Osteocyte (in vitro differentiated cells): ENCODE measurements at regions not wholly inside any gene's neighbourhood (a gene's known extent, or its start where the extent isn't known, plus 50 kb on each side); places are given as distances from the start of the nearest gene placed in this dataset.
A peak's percentile ranks its signal among the peaks of the same experiment; 100 is the strongest.
"Not testable (repeated sequence)": the region's sequence is repeated elsewhere in the genome, so short reads cannot be mapped to it uniquely, and the experiment has no call there.

Experiments used
- DNase-seq: peaks from one replicate; pipeline ENCODE4 v3.0.0; 2021; ENCODE audit warnings: mixed read lengths; ENCODE audit not compliant: unreplicated experiment; ENCODE audit errors: extremely low spot score
- H3K27ac Mint-ChIP-seq: one replicate; pipeline ENCODE4 v1.8.0; 2021; ENCODE audit warnings: mild to moderate bottlenecking, mixed read lengths; ENCODE audit not compliant: unreplicated experiment
- H3K27me3 Mint-ChIP-seq: one replicate; pipeline ENCODE4 v1.8.0; 2021; ENCODE audit warnings: mixed read lengths; ENCODE audit not compliant: unreplicated experiment
- H3K36me3 Mint-ChIP-seq: one replicate; pipeline ENCODE4 v1.8.0; 2021; ENCODE audit warnings: mixed read lengths; ENCODE audit not compliant: unreplicated experiment
- H3K4me1 Mint-ChIP-seq: one replicate; pipeline ENCODE4 v1.8.0; 2021; ENCODE audit warnings: mixed read lengths; ENCODE audit not compliant: unreplicated experiment
- H3K4me3 Mint-ChIP-seq: one replicate; pipeline ENCODE4 v1.8.0; 2021; ENCODE audit warnings: mild to moderate bottlenecking, moderate library complexity, mixed read lengths; ENCODE audit not compliant: unreplicated experiment
- H3K9me3 Mint-ChIP-seq: one replicate; pipeline ENCODE4 v1.8.0; 2021; ENCODE audit warnings: mixed read lengths; ENCODE audit not compliant: unreplicated experiment
- TF ChIP-seq, protein P1 (sequence below): fragments of 200-600 bp; sonication (generic); IDR thresholded peaks from 2 replicates; pipeline ENCODE4 v1.5.0; 2021; ENCODE audit warnings: antibody characterized with exemption, mild to moderate bottlenecking, moderate library complexity

DNA sequence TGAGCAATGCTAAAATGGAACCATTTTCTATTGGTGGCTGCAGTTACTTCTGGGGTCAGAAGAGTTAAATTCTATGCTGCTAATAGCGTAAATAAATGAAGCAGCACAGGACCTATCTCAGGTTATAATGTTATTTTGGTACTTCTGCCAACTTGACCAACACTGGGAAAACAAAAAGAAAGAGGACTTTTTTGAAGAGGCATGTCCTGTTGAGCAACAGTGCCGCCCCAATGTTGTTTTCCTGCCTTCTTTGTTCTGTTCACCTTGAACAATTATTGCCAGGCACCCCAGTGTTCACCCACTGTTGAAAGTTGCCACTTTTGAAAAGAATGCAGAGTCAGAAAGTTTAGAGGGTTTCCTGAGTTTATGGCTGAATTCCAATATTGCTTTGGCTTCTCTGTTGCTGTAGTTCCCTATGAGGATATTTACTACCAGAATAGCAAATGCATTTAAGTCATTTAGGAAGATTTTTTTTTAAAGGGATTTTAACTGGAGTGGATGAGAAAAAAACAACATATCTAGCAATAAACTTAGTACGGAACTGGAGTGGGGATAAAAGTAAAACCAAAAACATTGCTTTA lies 679.0 kb upstream of the DPPA4 start:
- Mint-ChIP-seq H3K9me3 (no peaks in the 10 kb centered on the region), H3K36me3 (no peaks in the 10 kb centered on the region), H3K4me3 (no peak overlapping the region), H3K4me1 (peaks cover 14% of the 10 kb centered on the region), H3K27me3 (no peaks in the 10 kb centered on the region), H3K27ac (peak overlapping the region; percentile 41)
- TF ChIP-seq, protein P1, sequence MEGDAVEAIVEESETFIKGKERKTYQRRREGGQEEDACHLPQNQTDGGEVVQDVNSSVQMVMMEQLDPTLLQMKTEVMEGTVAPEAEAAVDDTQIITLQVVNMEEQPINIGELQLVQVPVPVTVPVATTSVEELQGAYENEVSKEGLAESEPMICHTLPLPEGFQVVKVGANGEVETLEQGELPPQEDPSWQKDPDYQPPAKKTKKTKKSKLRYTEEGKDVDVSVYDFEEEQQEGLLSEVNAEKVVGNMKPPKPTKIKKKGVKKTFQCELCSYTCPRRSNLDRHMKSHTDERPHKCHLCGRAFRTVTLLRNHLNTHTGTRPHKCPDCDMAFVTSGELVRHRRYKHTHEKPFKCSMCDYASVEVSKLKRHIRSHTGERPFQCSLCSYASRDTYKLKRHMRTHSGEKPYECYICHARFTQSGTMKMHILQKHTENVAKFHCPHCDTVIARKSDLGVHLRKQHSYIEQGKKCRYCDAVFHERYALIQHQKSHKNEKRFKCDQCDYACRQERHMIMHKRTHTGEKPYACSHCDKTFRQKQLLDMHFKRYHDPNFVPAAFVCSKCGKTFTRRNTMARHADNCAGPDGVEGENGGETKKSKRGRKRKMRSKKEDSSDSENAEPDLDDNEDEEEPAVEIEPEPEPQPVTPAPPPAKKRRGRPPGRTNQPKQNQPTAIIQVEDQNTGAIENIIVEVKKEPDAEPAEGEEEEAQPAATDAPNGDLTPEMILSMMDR = no peak
- no peak for DNase-seq

DNA sequence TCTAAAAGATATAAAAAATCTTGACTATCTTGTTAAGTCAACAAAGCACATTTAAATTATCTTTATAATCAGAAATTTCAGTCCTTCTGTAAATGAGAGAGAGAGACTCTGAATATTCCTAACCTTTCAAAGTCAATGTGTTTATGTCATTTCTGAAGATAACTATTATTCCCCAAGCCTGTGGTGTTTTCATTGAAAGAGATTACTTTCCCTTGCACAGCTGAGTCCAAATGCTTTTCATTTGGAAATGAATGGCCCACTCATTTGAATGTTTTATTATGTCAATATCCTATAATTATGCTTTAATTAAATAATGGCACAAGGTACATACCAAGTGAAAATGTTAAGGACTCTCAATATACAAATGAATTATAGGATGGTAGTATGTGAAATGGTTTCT lies 680.0 kb upstream of the DPPA4 start:
- Mint-ChIP-seq H3K9me3 (no peaks in the 10 kb centered on the region), H3K27me3 (no peaks in the 10 kb centered on the region), H3K27ac (no peak overlapping the region), H3K4me3 (no peak overlapping the region), H3K4me1 (peaks cover 14% of the 10 kb centered on the region), H3K36me3 (no peaks in the 10 kb centered on the region)
- TF ChIP-seq, protein P1 = no peak
- no peak for DNase-seq

DNA sequence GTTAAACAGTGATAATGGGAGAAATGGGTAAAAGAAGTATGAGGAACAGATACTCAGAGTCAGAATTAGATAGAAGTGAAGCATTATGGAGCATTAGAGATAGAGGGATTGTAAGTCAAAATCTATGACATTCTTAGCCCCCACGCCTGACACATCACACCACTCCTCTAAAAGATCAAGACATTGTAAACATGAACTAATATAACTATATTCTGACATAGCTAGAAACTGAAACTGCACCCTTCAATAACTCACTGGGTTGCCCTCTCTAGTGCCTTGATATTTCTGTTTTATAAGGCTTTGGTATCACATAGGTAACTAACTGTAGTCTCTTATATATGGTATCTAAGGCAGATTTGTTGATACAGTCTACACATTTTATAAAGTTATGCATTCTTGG lies 684.3 kb upstream of the DPPA4 start:
- Mint-ChIP-seq H3K9me3 (peaks cover 19% of the 10 kb centered on the region), H3K4me1 (no peaks in the 10 kb centered on the region), H3K36me3 (no peaks in the 10 kb centered on the region), H3K4me3 (no peak overlapping the region), H3K27me3 (no peaks in the 10 kb centered on the region), H3K27ac (no peak overlapping the region)
- TF ChIP-seq, protein P1 = no peak
- no peak for DNase-seq

DNA sequence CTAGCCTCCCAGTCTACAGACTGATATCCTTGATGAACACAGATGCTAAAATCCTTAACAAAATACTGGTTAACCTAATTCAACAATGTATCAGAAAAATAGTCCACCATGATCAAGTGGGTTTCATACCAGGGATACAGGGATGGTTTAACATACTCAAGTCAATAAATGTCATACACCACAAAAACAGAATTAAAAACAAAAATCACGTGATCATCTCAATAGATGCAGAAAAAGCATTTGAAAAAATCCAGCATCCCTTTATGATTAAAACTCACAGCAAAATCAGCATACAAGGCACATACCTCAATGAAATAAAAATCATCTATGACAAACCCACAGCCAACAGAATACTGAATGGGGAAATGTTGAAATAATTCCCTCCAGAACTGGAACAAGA lies 685.7 kb upstream of the DPPA4 start:
- not testable (repeated sequence) for H3K27ac Mint-ChIP-seq, H3K4me3 Mint-ChIP-seq, H3K27me3 Mint-ChIP-seq, H3K4me1 Mint-ChIP-seq, DNase-seq, H3K36me3 Mint-ChIP-seq
- peaks cover 19% of the 10 kb centered on the region for H3K9me3 Mint-ChIP-seq

DNA sequence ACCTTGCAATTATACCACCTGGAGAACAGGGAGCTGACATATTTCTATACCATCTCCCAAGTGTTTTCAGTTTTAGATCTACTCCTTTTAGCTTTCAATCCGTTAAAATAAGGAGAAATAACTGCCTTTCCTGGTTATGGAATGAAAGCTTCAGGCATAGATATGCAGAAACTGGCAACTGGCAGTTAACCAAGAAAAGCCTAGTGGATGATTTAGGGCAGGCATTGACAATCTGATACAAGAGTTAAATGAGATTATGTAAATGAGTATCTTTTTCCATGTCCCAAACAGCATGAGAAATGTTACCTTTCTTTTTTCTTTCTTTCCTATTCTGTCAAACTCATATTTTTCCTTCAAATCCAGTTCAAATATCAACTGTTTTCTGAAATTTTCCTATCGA lies 689.1 kb upstream of the DPPA4 start:
- Mint-ChIP-seq H3K27me3 (no peaks in the 10 kb centered on the region), H3K36me3 (no peaks in the 10 kb centered on the region), H3K27ac (no peak overlapping the region), H3K9me3 (peaks cover 19% of the 10 kb centered on the region), H3K4me1 (peaks cover 7% of the 10 kb centered on the region), H3K4me3 (no peak overlapping the region)
- no peak for DNase-seq
- TF ChIP-seq, protein P1 = no peak
